Breast epithelium (tissue), 4 donors: ENCODE measurements at regions not wholly inside any gene's neighbourhood (a gene's known extent, or its start where the extent isn't known, plus 50 kb on each side); places are given as distances from the start of the nearest gene placed in this dataset.

ENCODE experiments used
- DNase-seq, 2 donors: peaks; one replicate each; pipeline ENCODE4 v3.0.0-alpha.2; 2019; ENCODE audit warnings: low spot score in 2 of 2
- H3K27ac ChIP-seq, 2 donors: fragments of 200-600 bp; sonication (generic) in 1 of 2; one replicate each; pipeline ENCODE4 v1.5.1; 2016 to 2019; ENCODE audit warnings: mild to moderate bottlenecking in 1 of 2
- H3K27me3 ChIP-seq, 2 donors: fragments of 200-600 bp; sonication (generic) in 1 of 2; one replicate each; pipeline versions ENCODE4 v1.5.1 to v1.6.0; 2017 to 2019; ENCODE audit warnings: control low read depth in 1 of 2, mild to moderate bottlenecking in 1 of 2
- H3K36me3 ChIP-seq: fragments of 200-600 bp; one replicate; pipeline ENCODE4 v1.5.1; 2019
- H3K4me1 ChIP-seq, 2 donors: fragments of 200-600 bp; sonication (generic); one replicate each; pipeline ENCODE4 v1.5.1; 2016 to 2019; ENCODE audit warnings: control low read depth in 1 of 2
- H3K4me3 ChIP-seq, 3 donors: fragments of 200-600 bp; sonication (generic); 1 replicate in 2 of 3; 2 replicates in 1 of 3; pipeline ENCODE4 v1.5.1; 2016 to 2019; ENCODE audit warnings: mild to moderate bottlenecking in 3 of 3, moderate library complexity in 2 of 3
- H3K9me3 ChIP-seq, 2 donors: fragments of 200-600 bp; sonication (generic) in 1 of 2; one replicate each; pipeline ENCODE4 v1.5.1; 2016 to 2019; ENCODE audit warnings: control low read depth in 1 of 2
- POLR2A ChIP-seq: fragments of 450-650 bp; IDR thresholded peaks from one replicate; pipeline ENCODE4 v1.6.1; 2016; ENCODE audit warnings: antibody characterized with exemption, mild to moderate bottlenecking, moderate library complexity
- POLR2AphosphoS5 ChIP-seq, 3 donors: sonication (generic); formaldehyde crosslinking; IDR thresholded peaks; one replicate each; pipeline ENCODE4 v1.6.1; 2017; ENCODE audit warnings: antibody characterized with exemption in 3 of 3
- intact Hi-C: fragments of 100-400 bp; cut with DNase I; formaldehyde crosslinking; loops from one replicate; pipeline ENCODE4 v1.15.1; 2023; ENCODE audit warnings: low total_unique reads
- TF ChIP-seq, protein P1 (sequence below), 3 donors: fragments of 450-650 bp; IDR thresholded peaks; one replicate each; pipeline ENCODE4 v1.5.1; 2016 to 2017; ENCODE audit warnings: antibody characterized with exemption in 3 of 3, mild to moderate bottlenecking in 3 of 3, moderate library complexity in 3 of 3

DNA sequence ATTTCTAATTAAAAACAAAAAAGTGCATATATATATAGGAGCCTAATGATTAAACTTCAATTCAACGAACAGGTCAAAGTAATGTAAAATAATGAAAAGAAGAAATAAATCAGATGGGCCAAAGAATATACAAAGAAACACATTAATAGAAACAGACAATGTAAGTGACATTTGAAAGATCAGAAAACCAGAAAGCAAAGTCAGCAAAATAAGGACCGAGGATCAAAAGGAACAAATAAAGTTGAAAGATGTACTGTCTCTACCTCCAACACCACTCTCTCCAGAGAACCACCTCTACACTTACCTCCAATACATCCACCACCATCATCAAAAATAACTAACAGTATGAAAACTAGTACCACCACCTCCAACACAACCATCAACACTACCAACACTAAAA, 1226.3 kb upstream of the NCAM2 start:
- TF ChIP-seq, protein P1, sequence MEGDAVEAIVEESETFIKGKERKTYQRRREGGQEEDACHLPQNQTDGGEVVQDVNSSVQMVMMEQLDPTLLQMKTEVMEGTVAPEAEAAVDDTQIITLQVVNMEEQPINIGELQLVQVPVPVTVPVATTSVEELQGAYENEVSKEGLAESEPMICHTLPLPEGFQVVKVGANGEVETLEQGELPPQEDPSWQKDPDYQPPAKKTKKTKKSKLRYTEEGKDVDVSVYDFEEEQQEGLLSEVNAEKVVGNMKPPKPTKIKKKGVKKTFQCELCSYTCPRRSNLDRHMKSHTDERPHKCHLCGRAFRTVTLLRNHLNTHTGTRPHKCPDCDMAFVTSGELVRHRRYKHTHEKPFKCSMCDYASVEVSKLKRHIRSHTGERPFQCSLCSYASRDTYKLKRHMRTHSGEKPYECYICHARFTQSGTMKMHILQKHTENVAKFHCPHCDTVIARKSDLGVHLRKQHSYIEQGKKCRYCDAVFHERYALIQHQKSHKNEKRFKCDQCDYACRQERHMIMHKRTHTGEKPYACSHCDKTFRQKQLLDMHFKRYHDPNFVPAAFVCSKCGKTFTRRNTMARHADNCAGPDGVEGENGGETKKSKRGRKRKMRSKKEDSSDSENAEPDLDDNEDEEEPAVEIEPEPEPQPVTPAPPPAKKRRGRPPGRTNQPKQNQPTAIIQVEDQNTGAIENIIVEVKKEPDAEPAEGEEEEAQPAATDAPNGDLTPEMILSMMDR (IDR thresholded peaks at IDR 0.05), result no peak
- TF ChIP-seq POLR2AphosphoS5 (IDR thresholded peaks at IDR 0.05) (no peak), POLR2A (no peak)
- intact Hi-C loops, result no loop called here
- no peak overlapping the region for H3K4me3 ChIP-seq
- no peaks in the 10 kb centered on the region for H3K9me3 ChIP-seq
- H3K4me1 ChIP-seq, result no peaks in the 10 kb centered on the region
- H3K27me3 ChIP-seq, result no peaks in the 10 kb centered on the region
- H3K36me3 ChIP-seq, result no peaks in the 10 kb centered on the region
- no peak for DNase-seq
- H3K27ac ChIP-seq, result no peak overlapping the region

DNA sequence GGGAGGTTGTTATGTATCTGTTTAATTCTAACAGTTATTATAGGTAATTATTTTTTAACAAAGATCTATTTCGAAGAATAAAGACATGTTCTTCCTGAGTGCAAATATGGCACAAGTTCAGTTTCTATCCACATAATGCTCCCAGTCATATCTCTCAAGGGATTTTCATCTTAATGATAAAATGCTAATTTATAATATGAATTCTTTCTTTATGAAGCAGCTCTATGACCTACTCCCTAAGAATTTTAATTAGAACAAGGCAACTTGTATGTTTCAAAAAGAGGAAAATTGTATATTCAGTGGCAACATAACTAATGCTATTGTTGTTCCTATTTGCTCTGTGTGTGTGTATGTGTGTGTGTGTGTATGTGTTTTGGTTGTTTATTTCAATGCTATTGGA, 1222.1 kb upstream of the NCAM2 start:
- H3K27me3 ChIP-seq, result no peaks in the 10 kb centered on the region
- no peaks in the 10 kb centered on the region for H3K4me1 ChIP-seq
- no peak for TF ChIP-seq POLR2A
- TF ChIP-seq POLR2AphosphoS5 (IDR thresholded peaks at IDR 0.05), result no peak
- TF ChIP-seq, protein P1 (IDR thresholded peaks at IDR 0.05), result no peak
- H3K4me3 ChIP-seq, result no peak overlapping the region
- peaks cover 0 to 4% of the 10 kb centered on the region in 2 donors for H3K9me3 ChIP-seq
- DNase-seq, result no peak
- H3K36me3 ChIP-seq, result no peaks in the 10 kb centered on the region
- no peak overlapping the region for H3K27ac ChIP-seq
- intact Hi-C loops, result no loop called here

DNA sequence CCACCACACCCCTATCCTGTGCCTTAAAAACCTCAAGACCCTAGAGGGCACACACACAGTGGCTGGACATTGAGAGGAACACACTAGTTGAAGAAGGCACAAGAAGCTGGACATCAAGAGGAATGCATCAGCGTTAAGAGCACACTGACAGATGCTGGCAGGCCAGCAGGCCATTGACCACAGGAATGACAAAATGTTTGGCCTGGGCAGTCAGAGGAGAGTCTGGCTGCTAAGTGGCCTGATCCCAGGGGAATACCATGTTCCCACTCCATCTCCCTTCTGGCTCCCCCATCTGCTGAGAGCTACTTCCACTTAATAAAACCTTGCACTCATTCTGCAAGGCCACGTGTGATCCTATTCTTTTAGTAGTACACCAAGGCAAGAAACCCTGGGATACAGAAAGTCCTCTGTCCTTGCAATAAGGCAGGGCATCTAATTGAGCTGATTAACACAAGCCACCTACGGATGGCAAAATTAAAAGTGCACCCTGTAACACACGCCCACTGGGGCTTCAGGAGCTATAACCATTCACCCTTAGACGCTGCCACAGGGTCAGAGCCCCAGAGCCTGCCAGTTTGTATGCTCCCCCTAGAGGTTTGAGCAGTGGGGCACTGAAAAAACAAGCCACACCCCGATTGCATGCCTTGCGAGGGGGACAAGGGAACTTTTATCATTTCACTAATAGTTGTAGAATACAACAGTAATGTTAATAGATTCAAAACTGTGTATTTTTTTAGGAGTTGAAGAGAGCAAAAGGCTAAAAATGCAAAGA, 1216.1 kb upstream of the NCAM2 start:
- Histone ChIP-seq H3K4me1 (no peaks in the 10 kb centered on the region), H3K9me3 (peaks cover 0 to 4% of the 10 kb centered on the region in 2 donors)

DNA sequence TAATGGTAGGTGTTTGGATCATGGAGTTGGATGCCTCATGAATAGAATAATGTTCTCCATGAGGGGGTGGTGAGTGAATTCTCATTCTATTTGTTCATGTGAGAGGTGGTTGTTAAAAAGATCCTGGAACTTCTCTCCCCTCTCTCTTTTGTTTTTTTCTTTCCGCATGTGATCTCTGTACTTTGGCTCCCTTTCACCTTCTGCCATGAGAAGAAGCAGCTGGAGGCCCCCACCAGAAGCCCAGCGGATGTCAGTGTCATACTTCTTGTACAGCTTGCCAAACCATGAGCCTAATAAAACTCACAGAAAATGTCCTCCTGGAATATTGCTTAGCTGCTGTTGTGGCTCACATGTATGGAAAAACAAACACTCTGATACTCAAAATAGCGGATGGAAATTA, 1212.3 kb upstream of the NCAM2 start:
- intact Hi-C loops, result no loop called here
- TF ChIP-seq, protein P1 (IDR thresholded peaks at IDR 0.05), result no peak
- TF ChIP-seq POLR2AphosphoS5 (IDR thresholded peaks at IDR 0.05) (no peak), POLR2A (no peak)

More for the DNA sequence above, 1216.1 kb upstream of the NCAM2 start:
- H3K27me3 ChIP-seq, result no peaks in the 10 kb centered on the region
- H3K36me3 ChIP-seq, result no peaks in the 10 kb centered on the region
- no peak overlapping the region for H3K27ac ChIP-seq
- intact Hi-C loops, result no loop called here
- TF ChIP-seq POLR2AphosphoS5 (IDR thresholded peaks at IDR 0.05) (no peak), POLR2A (no peak)
- TF ChIP-seq, protein P1 (IDR thresholded peaks at IDR 0.05), result no peak
- DNase-seq, result no peak
- H3K4me3 ChIP-seq, result no peak overlapping the region

DNA sequence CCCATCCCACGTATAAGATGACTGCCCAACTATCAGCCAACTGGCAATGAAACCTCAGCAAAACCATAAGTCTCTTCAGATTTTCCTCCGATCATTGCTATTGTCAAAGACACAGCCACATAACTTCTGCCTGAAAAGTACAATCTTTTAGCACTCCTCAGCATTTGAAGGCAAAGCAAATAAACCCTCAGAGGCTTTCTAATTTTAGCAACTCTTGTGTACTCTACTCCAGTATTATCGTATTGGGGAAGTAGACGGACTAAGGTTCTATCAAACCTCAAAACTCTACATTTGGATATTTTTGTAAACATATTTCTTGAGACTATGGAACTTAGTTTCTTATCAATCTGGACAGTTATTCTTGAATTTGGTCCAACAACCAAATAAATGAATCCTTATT, 1206.2 kb upstream of the NCAM2 start:
- DNase-seq, result no peak
- Histone ChIP-seq H3K36me3 (no peaks in the 10 kb centered on the region), H3K27ac (no peak overlapping the region), H3K9me3 (no peaks in the 10 kb centered on the region), H3K27me3 (no peaks in the 10 kb centered on the region), H3K4me3 (no peak overlapping the region), H3K4me1 (no peaks in the 10 kb centered on the region)
- no peak for TF ChIP-seq POLR2AphosphoS5 (IDR thresholded peaks at IDR 0.05)
- TF ChIP-seq, protein P1 (IDR thresholded peaks at IDR 0.05), result no peak
- TF ChIP-seq POLR2A, result no peak
- intact Hi-C loops, result no loop called here

More for the DNA sequence above, 1212.3 kb upstream of the NCAM2 start:
- Histone ChIP-seq H3K27ac (no peak overlapping the region), H3K36me3 (no peaks in the 10 kb centered on the region), H3K4me3 (no peak overlapping the region), H3K4me1 (no peaks in the 10 kb centered on the region), H3K27me3 (no peaks in the 10 kb centered on the region), H3K9me3 (no peaks in the 10 kb centered on the region)
- no peak for DNase-seq
